Medulla oblongata (tissue), 1 donor: ENCODE measurements at regions not wholly inside any gene's neighbourhood (a gene's known extent, or its start where the extent isn't known, plus 50 kb on each side); places are given as distances from the start of the nearest gene placed in this dataset.

Experiments
- DNase-seq: peaks from one replicate; pipeline ENCODE4 v3.0.0-alpha.2; 2015; ENCODE audit errors: extremely low spot score

DNA sequence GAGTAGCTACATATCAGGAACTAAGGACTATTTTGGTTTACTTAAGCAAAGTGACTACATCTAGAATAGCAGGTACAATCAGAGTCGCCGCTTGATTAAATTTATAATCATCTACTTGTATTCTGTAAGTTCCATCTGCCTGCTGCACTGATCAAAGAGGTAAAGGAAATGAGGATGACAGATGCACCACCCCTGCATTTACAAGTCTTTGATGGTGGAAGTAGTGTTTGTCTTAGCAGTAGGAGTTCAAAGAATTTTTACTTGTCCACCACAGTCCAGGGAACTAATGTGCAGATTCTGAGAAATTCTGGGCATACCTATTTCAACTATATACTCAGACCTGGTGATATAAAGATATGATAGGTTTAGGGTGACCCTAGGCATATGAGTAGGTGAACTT, 184.1 kb upstream of the IVNS1ABP start:
- no peak for DNase-seq

DNA sequence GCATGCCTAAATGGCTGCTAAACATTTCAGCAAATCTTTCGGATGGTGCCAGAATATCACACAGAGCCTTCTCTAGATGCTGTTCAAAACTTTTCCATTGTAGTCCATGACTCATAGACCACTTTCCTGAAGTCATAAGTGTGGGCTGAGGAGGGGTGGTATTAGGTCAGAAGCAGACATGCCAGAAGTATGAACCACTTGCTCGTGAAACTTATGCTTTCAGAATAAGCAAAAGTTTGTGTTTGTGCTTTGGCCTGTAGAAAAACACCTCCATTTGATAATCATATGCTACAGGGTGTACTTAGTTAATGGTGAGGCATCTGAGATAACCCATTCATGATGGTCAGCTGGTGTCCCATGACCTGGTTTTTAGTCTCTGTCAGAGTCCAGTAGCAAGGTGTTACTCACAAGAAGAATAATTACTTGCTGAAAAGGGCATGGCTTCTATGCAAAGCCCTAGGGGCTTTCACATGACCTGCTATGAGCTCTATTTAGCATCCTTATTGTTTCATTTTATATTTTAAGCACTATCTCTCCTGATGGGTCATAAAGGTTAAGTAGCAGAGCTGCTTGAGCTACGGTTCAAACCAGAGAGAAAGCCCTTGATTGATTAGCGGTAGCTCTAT, 183.1 kb upstream of the IVNS1ABP start:
- no peak for DNase-seq

DNA sequence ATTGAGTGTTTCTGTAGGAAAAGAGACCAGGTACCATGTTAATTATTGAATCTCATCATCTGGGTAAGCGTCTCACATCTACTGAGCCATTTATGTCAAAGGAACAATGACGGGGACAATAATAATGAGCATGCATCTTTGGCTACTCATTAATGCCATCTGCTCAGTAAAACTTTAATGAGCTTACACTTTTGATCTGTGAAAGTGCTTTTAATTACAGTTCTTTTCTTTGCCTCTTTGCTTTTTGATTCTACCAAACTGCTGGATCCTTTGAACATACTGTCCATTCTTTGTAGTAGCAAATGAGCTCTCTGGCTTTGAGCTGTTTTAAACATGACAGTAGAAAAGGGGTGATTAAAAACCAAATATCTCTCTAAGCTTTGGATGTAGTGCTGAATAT, 181.2 kb upstream of the IVNS1ABP start:
- DNase-seq: no peak

DNA sequence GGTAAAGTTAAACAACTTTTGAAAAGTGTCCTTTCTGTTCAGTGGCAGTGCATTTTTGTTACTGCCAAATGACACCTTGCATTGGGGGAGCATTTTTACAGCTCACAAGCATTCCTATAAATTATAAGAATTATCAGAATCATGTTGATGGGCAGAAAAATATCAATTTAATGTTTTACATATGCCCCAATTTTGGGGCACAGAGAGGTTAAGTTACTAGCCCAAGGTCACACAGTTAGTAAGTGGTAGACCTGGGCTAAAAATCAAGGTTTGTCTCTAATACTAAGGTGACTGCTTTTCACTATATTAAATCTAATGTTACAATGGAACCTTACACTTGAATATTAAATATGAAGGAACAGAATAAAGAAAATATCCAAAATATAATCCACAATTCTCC, 180.1 kb upstream of the IVNS1ABP start:
- DNase-seq: no peak

DNA sequence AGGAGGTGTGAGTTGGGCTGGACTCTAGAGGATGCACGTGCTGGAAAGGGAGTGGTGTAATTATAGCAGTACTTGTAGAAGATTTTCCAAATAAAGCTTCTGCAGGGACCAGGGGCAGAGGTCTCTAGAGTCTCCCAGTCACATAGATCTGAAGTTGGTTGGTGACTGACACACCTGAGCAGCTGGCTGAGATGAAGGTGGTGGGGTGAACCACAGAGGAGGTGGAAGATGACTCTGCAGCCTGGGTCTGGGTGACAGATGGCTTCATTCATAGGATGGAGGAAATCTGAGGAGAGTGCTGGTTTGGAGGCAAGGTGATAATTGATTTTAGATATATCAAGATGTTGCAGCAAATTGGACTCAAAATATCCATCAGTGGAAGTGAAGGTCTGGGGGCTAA, 178.9 kb upstream of the IVNS1ABP start:
- DNase-seq: no peak

DNA sequence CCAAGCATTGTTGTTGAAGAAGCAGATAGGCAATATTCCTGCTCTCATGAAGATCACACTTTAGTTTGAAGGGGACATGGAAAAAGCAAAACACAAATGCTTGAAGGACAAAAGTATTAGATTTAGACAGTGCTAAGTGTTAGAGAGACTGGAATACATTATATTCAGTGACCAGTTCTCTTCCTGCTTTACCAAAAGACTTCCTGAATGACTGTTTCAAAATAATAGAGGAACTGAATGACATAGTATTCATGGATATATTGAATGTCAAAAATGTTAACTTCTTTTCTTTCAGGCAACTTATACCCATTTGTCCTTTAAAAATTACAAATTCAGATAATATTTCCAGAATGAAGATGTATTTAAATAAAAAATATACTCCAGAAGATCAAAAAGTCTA, 178.0 kb upstream of the IVNS1ABP start:
- no peak for DNase-seq

DNA sequence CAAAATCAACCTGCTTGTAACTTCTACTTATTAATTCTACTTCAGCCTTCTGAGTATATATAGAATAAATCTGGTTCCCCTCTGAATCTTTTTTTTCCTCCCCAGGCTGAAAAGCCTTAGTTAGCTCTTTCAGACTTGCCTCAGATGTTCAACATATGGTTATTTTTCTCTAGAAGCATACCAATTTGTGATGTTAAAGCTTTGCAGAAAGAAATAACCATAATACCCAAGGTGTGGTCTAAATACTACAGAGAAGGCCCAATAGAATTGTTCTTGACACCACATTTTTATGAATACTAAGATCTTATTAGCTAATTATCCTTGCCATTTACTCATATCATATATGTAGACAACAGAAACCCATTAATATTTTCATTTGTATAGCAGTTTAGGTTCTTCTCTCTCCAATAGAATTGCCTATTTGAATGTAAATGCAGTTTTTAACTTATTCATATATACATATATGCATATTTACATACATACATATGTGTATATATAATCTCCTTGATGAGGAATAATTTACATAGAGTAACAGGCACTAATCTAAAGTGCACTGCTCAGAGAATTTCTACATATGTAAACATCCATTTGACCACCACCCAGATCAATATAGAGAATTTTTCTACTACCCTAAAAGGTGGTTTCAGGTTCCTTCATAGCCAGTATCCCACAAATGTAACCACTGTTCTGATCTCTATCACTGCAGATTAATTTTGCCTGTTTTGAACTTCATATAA, 175.2 kb upstream of the IVNS1ABP start:
- no peak for DNase-seq

DNA sequence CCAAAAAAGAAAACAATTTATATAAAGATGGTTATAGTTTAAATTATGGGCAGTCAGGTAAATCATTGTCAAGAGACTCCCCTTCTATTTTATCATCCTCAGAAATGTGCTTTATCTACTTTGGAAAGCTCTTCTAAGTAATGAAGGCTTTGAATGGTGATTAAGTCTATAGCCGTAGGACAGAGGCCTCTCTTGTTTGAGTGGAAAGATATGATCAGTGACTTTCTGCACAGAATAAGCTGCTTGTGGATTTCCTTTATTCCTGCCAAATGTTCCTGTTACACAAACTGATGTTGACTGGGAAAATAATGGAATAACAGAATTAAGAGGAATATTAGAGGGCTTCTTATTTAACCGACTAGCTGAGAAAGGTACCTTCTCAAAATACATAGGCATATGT, 174.6 kb upstream of the IVNS1ABP start:
- DNase-seq: no peak

DNA sequence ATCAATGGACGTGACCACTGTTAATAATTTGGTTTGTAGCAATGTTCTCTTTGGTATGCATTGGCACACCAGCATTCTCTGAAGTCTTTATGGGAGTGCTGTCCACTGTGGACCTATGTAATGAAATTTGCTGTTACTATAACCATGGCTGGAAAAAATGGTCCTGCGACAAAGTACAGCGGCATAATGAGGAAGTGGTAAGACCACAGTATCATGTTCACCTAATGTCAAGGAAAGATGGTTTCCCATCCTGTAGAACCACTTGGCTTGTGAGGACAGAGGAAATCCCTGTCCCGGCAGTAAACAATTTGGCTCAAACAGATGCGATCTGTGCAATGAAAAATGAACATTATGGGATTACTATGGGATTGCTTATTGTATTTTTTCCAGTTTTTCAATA, 173.9 kb upstream of the IVNS1ABP start:
- no peak for DNase-seq

DNA sequence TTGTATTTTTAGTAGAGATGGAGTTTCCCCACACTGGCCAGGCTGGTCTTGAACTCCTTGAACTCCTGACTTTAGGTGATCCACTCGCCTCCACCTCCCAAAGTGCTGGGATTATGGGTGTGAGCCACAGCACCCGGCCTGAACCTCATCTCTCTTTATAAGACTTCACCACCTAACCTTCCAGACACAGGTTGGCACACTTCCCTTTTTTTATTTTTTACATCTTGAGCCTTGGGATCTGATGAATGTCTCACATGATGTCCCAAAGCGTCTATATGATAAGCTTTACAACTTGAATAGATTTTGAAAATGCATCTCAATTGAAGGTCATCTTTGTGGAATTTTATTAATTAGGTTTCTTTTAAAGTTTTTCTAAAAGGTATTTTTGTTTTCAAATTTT, 172.4 kb upstream of the IVNS1ABP start:
- no peak for DNase-seq

DNA sequence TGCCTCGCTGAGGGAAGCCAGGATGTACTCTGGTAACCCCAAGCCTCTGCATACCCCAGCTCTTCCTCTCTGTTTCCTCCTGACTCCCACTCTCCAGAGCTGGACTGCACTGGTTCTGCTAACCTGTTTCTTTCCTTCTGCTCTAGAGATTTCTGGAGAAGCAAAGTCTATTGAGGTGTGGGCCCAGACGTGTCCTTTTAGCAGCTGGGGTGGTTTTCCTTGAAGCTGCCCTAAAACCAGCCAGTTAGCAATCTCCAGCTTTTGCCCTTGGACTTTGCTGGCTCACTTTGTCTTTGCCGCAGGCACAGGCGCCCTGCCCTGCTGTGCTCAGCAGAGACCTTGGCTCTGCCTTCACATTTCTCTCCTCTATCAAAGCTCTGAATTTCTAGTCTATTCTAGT, 171.8 kb upstream of the IVNS1ABP start:
- DNase-seq: no peak

DNA sequence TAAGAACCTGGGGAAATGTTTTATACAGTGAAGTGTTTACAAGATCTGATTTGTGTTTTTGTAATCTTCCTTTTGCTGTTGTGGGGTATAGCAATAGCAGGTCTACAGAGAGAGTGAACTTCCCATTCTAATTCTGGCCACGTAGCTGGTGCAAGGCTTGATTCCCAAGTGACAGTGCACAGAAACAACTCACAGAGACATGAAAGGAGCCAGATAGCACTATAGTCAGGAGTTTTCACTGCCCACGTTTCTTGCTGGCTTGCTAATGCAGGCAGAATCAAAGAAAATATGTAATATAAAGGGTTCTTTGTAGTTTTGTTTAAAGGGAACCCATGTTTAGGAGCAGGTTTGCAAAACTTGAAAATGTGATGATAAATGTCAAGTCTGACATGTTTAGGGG, 170.9 kb upstream of the IVNS1ABP start:
- no peak for DNase-seq

DNA sequence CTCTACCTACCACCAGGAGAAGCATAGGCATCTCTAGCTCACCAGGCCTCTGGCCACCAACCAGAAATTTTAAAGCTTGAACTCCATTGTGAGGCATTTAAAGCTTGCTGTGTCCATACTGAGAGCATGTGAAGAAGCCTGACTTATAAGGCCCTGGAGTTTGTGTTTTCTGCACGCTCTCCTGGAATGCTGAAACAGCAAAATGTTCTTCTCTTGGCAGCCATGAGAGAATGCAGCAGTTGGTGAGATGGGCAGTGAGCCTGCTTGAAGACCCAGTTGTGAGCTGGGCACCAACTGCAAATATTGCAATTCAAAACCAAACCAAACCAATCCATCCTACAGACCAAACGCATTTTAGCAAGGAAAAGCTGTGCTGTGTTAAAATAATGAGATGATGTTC, 170.0 kb upstream of the IVNS1ABP start:
- DNase-seq: no peak

DNA sequence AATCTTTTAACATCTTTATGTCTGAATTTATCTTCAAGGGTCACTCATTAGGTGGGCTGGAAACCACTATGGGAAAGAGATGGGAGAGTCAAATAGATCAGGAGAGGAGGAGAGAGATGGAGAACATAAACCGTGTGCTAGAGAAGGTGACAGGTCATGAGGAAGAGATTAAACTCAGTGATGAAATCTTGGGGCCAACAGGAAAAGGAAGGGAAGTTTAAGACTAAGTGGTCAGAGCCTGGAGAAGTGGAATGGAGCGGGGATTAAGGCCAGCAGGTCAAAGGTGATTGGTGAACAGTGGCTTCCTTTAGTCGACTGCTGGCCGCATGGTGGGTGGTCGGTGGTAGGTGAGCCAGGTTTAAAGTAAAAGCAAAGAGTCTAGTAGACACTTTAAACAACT, 169.3 kb upstream of the IVNS1ABP start:
- no peak for DNase-seq

DNA sequence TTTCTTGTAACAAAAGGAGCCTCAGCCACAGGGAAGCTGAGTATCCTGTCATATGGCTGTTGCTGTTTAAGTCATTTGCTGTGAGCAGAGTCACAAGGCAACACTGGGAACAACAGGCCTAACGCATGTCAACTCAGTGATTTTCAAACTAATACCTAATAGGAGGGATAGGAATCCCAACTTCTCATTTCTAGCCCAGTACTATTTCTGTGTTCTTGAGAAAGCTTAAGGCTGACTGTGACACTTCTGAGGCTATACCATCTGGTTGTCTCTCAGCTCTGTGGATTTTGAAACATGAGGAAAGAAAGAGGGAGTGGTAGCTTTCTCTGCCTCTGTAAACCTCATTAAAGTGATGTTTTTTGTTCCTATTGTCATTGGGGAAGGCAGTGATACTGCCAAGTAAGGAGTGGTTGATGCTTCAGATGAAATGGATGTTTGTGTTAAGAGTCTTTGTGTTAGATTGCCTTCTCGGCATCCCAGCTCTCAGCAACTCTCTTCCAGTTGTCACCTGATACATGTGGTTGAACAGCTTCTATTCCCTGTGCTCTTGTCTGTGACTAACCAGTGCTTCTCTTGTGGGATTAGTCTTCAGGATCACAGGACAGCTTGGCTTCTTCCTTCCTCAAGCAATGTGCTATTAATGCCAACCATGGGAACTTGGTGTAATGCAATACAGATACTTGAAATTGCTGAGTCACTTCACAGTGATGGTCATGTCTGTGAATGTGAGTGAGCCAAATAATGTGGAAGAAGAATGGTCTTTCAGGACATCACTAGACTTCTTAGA, 166.8 kb upstream of the IVNS1ABP start:
- DNase-seq: peak; percentile 57

DNA sequence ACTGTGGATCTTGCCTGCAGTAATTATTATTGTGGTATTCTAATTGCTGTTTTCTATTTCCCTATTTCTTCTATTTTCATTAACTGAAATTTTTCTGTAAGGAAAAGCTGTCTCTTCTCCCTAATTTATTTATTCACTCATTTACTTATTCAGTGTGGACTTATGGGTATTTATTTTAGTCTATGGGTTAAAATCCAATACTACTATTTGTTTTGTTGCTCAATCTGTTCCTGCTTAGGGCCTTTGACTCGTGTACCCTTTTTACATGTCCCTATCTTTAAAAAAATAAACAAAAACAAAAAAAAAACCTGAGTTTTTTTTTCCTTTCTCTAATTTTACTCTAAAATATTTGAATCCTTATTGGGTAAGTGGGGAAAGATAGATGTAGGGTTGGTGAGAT, 166.2 kb upstream of the IVNS1ABP start:
- DNase-seq: no peak

DNA sequence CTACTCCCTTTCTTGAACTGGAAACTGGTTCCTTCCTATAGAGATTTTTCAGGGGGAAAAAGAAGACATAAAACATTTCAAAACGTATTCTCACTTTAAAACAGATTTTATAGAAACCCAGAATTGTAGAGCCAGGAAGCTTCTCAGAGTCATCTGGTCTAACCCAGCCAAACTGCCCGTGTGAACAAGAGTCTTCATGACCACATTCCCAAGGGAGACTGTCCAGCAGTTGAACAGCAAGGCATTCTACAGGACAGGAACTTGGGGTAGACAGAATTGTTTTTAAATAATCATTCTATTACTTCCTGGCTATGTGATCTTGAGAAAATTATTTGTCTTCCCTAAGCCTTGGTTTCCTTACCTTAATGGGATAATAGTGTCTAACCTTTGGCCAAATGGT, 163.5 kb upstream of the IVNS1ABP start:
- DNase-seq: no peak

DNA sequence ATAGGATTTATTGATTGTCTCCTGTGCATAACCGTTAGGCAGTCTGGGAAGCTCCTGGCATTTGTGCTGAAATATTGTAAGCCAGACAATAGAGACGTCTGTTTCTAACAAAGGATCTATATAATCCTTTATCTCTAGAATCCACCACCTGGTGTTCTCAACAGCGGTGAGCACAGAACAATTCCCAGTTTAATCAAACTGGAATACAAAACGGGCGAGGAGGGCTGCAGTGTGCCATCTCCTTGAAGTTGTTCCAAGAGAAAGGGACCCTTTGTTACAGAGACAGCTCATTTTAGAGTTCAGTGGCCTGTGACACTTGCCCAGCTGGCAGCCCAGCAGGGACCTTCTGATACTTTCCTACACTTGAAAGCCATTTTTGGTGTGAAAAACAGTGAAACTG, 162.8 kb upstream of the IVNS1ABP start:
- DNase-seq: peak; percentile 49

DNA sequence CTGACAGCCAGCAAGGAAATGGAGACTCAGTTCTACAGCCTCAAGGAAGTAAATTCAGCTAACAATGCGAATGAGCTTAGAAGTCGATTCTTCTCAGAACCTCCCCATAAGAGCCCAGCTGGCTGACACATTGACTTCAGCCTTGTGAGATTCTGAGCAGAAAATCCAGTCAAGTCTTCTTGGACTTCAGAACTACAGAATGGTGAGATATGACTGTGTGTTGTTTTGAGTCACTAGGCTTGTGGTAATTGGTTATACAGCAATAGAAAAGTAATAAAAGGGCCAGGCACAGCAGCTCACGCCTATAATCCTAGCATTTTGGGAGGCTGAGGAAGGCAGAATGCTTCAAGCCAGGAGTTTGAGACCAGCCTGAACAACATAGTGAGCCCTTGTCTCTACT, 161.8 kb upstream of the IVNS1ABP start:
- DNase-seq: no peak

DNA sequence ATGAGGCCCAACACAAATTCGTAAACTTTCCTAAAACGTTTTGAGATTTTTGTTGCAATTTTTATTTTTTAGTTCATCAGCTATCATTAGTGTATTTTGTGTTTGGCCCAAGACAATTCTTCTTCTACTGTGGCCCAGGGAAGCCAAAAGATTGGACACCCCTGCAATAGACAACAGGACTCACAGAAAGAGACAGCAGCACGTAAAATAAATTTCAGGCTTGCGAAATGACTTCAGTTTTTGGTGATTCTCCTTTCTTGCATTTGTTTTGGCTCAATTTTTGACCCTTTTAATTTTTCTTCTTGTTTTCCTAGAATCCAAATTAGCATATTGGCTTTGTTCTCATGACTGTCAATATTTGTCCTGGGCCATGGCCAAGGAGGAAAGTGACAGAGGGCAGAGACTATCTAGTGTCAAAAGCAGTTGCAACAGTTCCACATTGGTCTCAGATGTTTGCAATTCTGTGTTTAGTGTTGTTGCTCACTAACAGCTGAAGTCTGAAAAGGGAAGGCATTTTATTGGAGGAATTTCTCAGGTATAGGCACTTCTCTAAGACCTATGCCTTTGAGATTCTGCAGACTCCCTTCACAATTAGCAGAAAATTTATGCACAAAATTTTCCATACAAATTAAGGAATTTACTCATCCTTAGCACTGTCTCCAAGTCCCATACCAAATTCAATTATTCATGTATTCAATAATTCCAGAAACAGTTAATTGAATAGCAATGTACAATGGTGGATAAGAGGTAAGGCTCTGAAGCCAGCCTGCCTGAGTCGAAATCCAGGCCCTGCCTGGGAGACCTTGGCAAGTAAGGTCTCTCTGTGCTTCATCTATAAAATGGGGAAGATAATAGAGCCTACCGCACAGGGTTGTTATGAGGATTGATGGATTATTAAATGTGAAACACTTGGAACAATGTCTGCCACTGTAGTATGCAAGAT, 160.9 kb upstream of the IVNS1ABP start:
- no peak for DNase-seq

DNA sequence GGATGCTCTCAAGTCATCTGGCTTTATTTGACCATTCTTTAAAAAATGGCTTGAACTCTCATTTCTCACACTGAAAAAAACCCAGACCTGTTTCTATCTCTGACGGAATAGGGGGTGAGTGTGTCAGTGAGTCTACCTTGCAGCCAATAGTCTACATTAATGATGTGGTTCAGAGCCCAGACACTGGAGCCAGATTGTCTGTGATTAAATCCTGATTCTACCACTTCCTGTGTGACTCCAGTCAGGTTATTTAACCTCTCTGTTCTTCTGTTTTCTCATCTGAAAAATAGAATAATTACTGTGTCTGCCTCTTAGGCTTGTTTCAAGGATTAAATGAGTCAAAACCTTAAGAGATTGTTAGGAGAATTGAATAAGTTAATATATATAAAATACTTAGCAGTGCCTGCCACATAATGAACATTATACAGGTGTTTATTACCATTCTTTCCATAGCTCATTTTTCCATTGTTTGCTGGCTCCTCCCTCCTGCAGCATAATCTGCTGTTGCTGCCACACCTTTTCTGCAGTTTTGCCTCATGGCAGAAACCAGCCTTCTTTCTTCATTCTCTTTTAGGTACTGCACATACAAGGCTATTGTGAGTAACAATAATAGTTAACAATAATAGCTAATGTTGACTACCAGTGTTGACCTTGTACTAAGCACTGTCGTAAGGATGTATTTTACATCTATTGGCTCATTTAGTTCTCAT, 157.6 kb upstream of the IVNS1ABP start:
- DNase-seq: no peak
